Upper lobe of left lung (tissue), 4 donors: ENCODE measurements at regions not wholly inside any gene's neighbourhood (a gene's known extent, or its start where the extent isn't known, plus 50 kb on each side); places are given as distances from the start of the nearest gene placed in this dataset.

ENCODE experiments used
- EP300 ChIP-seq, 4 donors: sonication (generic); formaldehyde crosslinking; IDR thresholded peaks; one replicate each; pipeline ENCODE4 v1.5.1; 2017; ENCODE audit warnings: antibody characterized with exemption in 4 of 4, control low read depth in 2 of 4
- POLR2A ChIP-seq, 4 donors: fragments of 450-650 bp; IDR thresholded peaks; one replicate each; pipeline ENCODE4 v1.5.1; 2016 to 2017; ENCODE audit warnings: antibody characterized with exemption in 4 of 4, mild to moderate bottlenecking in 2 of 4
- TF ChIP-seq, protein P1 (sequence below), 6 experiments: fragments of 450-650 bp in 4 of 6; fragments of 200-600 bp in 2 of 6; sonication (generic) in 2 of 6; IDR thresholded peaks; one replicate each; pipeline ENCODE4 v1.5.1; 2016 to 2019; ENCODE audit warnings: antibody characterized with exemption in 6 of 6

DNA sequence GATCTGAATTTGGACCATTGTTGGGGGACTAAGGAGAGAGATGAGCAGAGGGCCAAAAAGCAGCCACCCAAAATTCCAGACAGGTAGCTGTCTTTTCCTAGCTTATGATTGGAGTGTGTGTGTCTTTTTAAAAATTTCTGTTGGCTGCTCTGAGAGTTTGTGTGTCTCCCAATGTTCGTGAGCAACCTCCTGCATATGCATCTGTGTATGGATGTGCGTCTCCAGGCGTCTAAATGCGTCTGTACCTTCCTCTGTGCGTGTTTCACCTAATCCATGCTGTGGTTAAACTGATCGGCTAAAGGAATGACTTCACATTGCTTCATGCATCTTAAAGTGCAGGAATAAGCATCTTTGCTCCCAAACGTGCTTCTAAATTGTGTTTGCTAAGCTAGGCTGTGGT lies 65.5 kb upstream of the LAS1L start:
- TF ChIP-seq, protein P1, sequence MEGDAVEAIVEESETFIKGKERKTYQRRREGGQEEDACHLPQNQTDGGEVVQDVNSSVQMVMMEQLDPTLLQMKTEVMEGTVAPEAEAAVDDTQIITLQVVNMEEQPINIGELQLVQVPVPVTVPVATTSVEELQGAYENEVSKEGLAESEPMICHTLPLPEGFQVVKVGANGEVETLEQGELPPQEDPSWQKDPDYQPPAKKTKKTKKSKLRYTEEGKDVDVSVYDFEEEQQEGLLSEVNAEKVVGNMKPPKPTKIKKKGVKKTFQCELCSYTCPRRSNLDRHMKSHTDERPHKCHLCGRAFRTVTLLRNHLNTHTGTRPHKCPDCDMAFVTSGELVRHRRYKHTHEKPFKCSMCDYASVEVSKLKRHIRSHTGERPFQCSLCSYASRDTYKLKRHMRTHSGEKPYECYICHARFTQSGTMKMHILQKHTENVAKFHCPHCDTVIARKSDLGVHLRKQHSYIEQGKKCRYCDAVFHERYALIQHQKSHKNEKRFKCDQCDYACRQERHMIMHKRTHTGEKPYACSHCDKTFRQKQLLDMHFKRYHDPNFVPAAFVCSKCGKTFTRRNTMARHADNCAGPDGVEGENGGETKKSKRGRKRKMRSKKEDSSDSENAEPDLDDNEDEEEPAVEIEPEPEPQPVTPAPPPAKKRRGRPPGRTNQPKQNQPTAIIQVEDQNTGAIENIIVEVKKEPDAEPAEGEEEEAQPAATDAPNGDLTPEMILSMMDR (IDR thresholded peaks at IDR 0.05) = no peak
- no peak for TF ChIP-seq EP300 (IDR thresholded peaks at IDR 0.05)
- no peak for TF ChIP-seq POLR2A (IDR thresholded peaks at IDR 0.05)
